CD14-positive monocyte (primary cell): ENCODE measurements at regions not wholly inside any gene's neighbourhood (a gene's known extent, or its start where the extent isn't known, plus 50 kb on each side); places are given as distances from the start of the nearest gene placed in this dataset.

Experiments
- DNase-seq, 3 donors: peaks; one replicate each; pipeline ENCODE4 v3.0.0-alpha.2; 2011 to 2022
- H2AFZ ChIP-seq: 2 replicates; pipeline ENCODE4 v1.6.0; 2012; ENCODE audit warnings: mild to moderate bottlenecking, low read depth, low read length, inconsistent platforms; ENCODE audit not compliant: insufficient read depth, poor library complexity, severe bottlenecking
- H3K27ac ChIP-seq, 2 donors: 1 replicate in 1 of 2; 2 replicates in 1 of 2; pipeline ENCODE4 v1.5.1; 2012 to 2013; ENCODE audit warnings: low read length in 2 of 2, control low read depth in 1 of 2, inconsistent platforms in 1 of 2, low read depth in 1 of 2, mild to moderate bottlenecking in 1 of 2
- H3K27me3 ChIP-seq, 2 donors: one replicate each; pipeline versions ENCODE4 v1.6.0 to v1.6.1; 2011 to 2013; ENCODE audit warnings: low read length in 2 of 2; ENCODE audit not compliant: control insufficient read depth in 2 of 2, insufficient read depth in 2 of 2
- H3K36me3 ChIP-seq, 2 donors: replicated peaks in 1 of 2; 1 replicate in 1 of 2; 2 replicates in 1 of 2; pipeline versions ENCODE4 v1.5.1 to v1.6.1; 2012 to 2013; ENCODE audit warnings: low read length in 2 of 2, control low read depth in 1 of 2, inconsistent platforms in 1 of 2, mild to moderate bottlenecking in 1 of 2; ENCODE audit not compliant: insufficient read depth in 2 of 2, control insufficient read depth in 1 of 2
- H3K4me1 ChIP-seq, 2 donors: 1 replicate in 1 of 2; 2 replicates in 1 of 2; pipeline versions ENCODE4 v1.5.1 to v1.6.1; 2012 to 2013; ENCODE audit warnings: low read length in 2 of 2, control low read depth in 1 of 2, inconsistent platforms in 1 of 2, mild to moderate bottlenecking in 1 of 2, moderate library complexity in 1 of 2; ENCODE audit not compliant: insufficient read depth in 2 of 2, control insufficient read depth in 1 of 2
- H3K4me2 ChIP-seq: replicated peaks from 2 replicates; pipeline ENCODE3; 2012; ENCODE audit warnings: low read length, moderate library complexity, mild to moderate bottlenecking; ENCODE audit not compliant: poor library complexity, severe bottlenecking; ENCODE audit errors: extremely low read depth
- H3K4me3 ChIP-seq, 3 experiments: fragments of 200-600 bp in 1 of 3; sonication (generic) in 1 of 3; replicated peaks in 1 of 3; 1 replicate in 2 of 3; 2 replicates in 1 of 3; pipeline ENCODE4 v1.5.1; 2011 to 2013; ENCODE audit warnings: low read length in 3 of 3, mild to moderate bottlenecking in 3 of 3, control low read depth in 2 of 3, low read depth in 2 of 3, inconsistent platforms in 1 of 3, moderate library complexity in 1 of 3
- H3K79me2 ChIP-seq: 2 replicates; pipeline ENCODE4 v1.6.0; 2012; ENCODE audit warnings: mild to moderate bottlenecking, control low read depth, inconsistent platforms, low read length, moderate library complexity; ENCODE audit not compliant: insufficient read depth
- H3K9ac ChIP-seq: 2 replicates; pipeline ENCODE4 v1.6.0; 2017; ENCODE audit warnings: low read length, mild to moderate bottlenecking; ENCODE audit not compliant: insufficient read depth, poor library complexity, severe bottlenecking
- H3K9me3 ChIP-seq, 2 donors: replicated peaks in 1 of 2; 1 replicate in 1 of 2; 2 replicates in 1 of 2; pipeline versions ENCODE4 v1.5.1 to v1.6.1; 2012 to 2013; ENCODE audit warnings: low read length in 2 of 2, control low read depth in 1 of 2; ENCODE audit not compliant: control insufficient read depth in 1 of 2, insufficient read depth in 1 of 2
- H4K20me1 ChIP-seq: 2 replicates; pipeline ENCODE4 v1.6.0; 2012; ENCODE audit warnings: mild to moderate bottlenecking, low read length, control low read depth, moderate library complexity; ENCODE audit not compliant: insufficient read depth
- H3K27ac Mint-ChIP-seq, 7 donors: one replicate each; pipeline ENCODE4 v1.8.0; 2020; ENCODE audit warnings: mild to moderate bottlenecking in 7 of 7, mixed read lengths in 7 of 7, moderate library complexity in 6 of 7, inconsistent platforms in 2 of 7
- H3K27me3 Mint-ChIP-seq, 3 donors: one replicate each; pipeline ENCODE4 v1.8.0; 2021 to 2022; ENCODE audit warnings: low read depth in 3 of 3, mild to moderate bottlenecking in 3 of 3, mixed read lengths in 3 of 3, moderate library complexity in 3 of 3, inconsistent platforms in 1 of 3
- H3K36me3 Mint-ChIP-seq, 2 donors: one replicate each; pipeline ENCODE4 v1.8.0; 2020; ENCODE audit warnings: mixed read lengths in 2 of 2, inconsistent platforms in 1 of 2, mild to moderate bottlenecking in 1 of 2
- H3K4me1 Mint-ChIP-seq: one replicate; pipeline ENCODE4 v1.8.0; 2020; ENCODE audit warnings: mild to moderate bottlenecking, mixed read lengths
- H3K4me3 Mint-ChIP-seq, 2 donors: one replicate each; pipeline ENCODE4 v1.8.0; 2020; ENCODE audit warnings: mild to moderate bottlenecking in 2 of 2, mixed read lengths in 2 of 2, moderate library complexity in 1 of 2
- H3K9me3 Mint-ChIP-seq, 7 donors: one replicate each; pipeline ENCODE4 v1.8.0; 2020 to 2022; ENCODE audit warnings: mixed read lengths in 7 of 7, mild to moderate bottlenecking in 6 of 7, moderate library complexity in 6 of 7, inconsistent platforms in 2 of 7
- WGBS: methylation state at CpG from one replicate; pipeline ENCODE4 v1.1.5; 2013; ENCODE audit warnings: missing lambda C conversion rate; ENCODE audit not compliant: insufficient coverage; 5-methylcytosine and 5-hydroxymethylcytosine counted together
- intact Hi-C, 2 donors: fragments of 100-400 bp; cut with micrococcal nuclease; formaldehyde crosslinking; loops; one replicate each; pipeline versions ENCODE4 v1.15.0 to v1.15.1; 2023
- TF ChIP-seq, protein P1 (sequence below): fragments of 200-600 bp; IDR thresholded peaks from one replicate; pipeline ENCODE4 v1.8.0; 2022; ENCODE audit warnings: antibody characterized with exemption, mild to moderate bottlenecking

DNA sequence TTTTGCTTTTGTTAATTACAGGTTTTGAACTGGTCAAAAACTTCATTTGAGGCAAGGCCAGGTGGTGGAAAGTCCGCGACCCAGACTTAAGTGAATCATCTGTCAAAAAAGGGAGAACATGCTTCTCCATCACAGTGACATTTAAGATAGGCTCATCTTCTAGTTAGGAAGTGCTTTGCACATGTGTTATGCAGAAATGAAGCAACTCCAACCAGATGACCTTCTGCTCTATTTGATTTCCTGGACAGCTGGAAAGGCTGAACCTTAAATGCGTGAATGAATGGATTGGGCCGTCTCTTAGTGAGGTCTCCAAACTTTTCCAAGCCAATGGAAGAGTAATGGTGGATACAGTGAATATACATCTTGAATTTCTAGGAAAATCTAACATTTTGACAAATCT, 101.6 kb upstream of the FAM13C start:
- Mint-ChIP-seq H3K36me3 (no peaks in the 10 kb centered on the region), H3K9me3 (peaks cover 0 to 2% (median 0%) of the 10 kb centered on the region in 7 donors), H3K4me1 (no peaks in the 10 kb centered on the region), H3K27me3 (peaks cover 0 to 1% (median 0%) of the 10 kb centered on the region in 3 donors), H3K4me3 (no peak overlapping the region), H3K27ac (no peak overlapping the region)
- Histone ChIP-seq H3K4me1 (no peaks in the 10 kb centered on the region), H4K20me1 (no peaks in the 10 kb centered on the region), H2AFZ (no peak overlapping the region), H3K27me3 (no peaks in the 10 kb centered on the region), H3K9ac (no peak overlapping the region), H3K36me3 (no peaks in the 10 kb centered on the region), H3K4me2 (no peak overlapping the region), H3K27ac (no peak overlapping the region), H3K4me3 (no peak overlapping the region), H3K9me3 (no peaks in the 10 kb centered on the region), H3K79me2 (no peaks in the 10 kb centered on the region)
- TF ChIP-seq, protein P1, sequence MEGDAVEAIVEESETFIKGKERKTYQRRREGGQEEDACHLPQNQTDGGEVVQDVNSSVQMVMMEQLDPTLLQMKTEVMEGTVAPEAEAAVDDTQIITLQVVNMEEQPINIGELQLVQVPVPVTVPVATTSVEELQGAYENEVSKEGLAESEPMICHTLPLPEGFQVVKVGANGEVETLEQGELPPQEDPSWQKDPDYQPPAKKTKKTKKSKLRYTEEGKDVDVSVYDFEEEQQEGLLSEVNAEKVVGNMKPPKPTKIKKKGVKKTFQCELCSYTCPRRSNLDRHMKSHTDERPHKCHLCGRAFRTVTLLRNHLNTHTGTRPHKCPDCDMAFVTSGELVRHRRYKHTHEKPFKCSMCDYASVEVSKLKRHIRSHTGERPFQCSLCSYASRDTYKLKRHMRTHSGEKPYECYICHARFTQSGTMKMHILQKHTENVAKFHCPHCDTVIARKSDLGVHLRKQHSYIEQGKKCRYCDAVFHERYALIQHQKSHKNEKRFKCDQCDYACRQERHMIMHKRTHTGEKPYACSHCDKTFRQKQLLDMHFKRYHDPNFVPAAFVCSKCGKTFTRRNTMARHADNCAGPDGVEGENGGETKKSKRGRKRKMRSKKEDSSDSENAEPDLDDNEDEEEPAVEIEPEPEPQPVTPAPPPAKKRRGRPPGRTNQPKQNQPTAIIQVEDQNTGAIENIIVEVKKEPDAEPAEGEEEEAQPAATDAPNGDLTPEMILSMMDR: no peak
- intact Hi-C loops: no loop called here
- 94% methylated on average over 2 of the region's 4 CpGs for WGBS
- no peak for DNase-seq

DNA sequence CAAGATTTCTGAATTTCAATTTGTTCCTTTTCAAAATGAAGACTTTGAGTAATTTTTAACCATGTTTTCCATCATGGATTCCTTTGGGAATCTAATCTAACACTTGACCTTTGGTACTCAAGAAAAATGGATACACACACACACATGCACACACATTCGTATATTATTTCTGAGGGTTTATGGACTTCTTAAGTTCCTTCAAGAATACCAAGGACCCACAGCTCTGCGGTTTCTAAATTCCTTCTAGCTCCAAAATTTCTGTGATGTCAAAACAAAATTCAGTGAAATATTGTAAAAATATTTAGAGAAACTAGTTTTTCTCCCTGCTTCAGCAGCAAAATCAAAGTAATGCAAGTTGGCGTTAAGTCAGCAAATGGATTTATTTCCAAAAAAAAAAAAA, 98.3 kb upstream of the FAM13C start:
- no peak overlapping the region for H3K4me3 Mint-ChIP-seq
- Histone ChIP-seq H2AFZ (no peak overlapping the region), H3K9ac (no peak overlapping the region), H3K4me1 (no peaks in the 10 kb centered on the region), H3K27me3 (no peaks in the 10 kb centered on the region), H4K20me1 (no peaks in the 10 kb centered on the region), H3K4me2 (no peak overlapping the region), H3K27ac (no peak overlapping the region), H3K9me3 (no peaks in the 10 kb centered on the region), H3K4me3 (no peak overlapping the region), H3K36me3 (no peaks in the 10 kb centered on the region), H3K79me2 (no peaks in the 10 kb centered on the region)
- intact Hi-C loops: no loop called here
- no peak for DNase-seq
- no peak overlapping the region for H3K27ac Mint-ChIP-seq
- peaks cover 0 to 3% (median 2%) of the 10 kb centered on the region in 3 donors for H3K27me3 Mint-ChIP-seq
- no peaks in the 10 kb centered on the region for H3K36me3 Mint-ChIP-seq
- TF ChIP-seq, protein P1: no peak
- no CpG with 5 or more reads among the region's 3 CpGs for WGBS
- no peaks in the 10 kb centered on the region for H3K4me1 Mint-ChIP-seq
- peaks cover 0 to 2% (median 0%) of the 10 kb centered on the region in 7 donors for H3K9me3 Mint-ChIP-seq
